Posterior cingulate gyrus (tissue), 11 donors: ENCODE measurements at regions not wholly inside any gene's neighbourhood (a gene's known extent, or its start where the extent isn't known, plus 50 kb on each side); places are given as distances from the start of the nearest gene placed in this dataset.

Source experiments
- DNase-seq, 10 donors: peaks; one replicate each; pipeline versions ENCODE4 v3.0.0 to v3.0.0-alpha.2; 2020 to 2021; ENCODE audit warnings: mixed read lengths in 3 of 10
- intact Hi-C: fragments of 100-400 bp; cut with DNase I; formaldehyde crosslinking; loops from one replicate; pipeline ENCODE4 v1.15.1; 2023

DNA sequence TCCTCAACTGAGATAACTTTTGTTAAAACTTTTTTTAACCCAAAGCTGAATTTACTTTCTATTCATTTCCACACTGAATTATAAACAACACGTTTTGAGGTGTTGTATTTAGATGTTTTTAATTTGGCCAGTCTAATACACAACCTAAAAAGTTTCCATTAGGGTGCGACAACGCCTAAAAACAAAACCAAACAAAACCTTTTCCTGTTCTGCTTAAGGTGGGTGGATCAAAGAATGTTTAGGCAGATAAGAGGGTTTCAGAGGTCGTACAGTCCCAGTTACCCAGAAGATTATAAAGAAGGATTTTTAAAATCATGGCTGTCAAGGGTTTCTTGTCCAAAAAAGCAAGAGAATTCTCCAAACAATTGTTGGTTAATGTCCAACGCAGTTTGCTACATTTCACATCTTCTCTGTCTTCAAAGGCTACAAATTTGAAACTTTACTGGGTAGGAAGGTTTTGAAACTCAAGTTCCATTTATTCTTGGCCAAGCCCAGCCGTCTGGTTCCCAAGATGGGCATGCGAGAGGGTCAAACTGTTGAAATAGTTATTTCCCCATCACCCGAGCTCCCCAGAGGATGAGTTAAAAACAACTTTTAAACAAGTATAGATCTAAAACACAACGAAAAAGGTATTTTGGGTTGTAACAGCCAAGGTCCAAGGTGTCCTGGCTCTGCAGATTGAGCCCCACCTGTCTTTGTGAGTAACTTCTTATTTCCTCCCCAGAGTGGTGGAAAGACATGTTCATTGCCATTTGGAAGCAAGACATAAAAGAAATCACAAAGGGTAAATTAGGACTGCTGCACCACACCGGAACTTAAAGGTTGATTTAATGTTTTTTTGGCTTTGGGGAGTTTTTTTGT, 122.8 kb upstream of the MAP3K1 start:
- no peak for DNase-seq
- intact Hi-C loops: no loop called here

DNA sequence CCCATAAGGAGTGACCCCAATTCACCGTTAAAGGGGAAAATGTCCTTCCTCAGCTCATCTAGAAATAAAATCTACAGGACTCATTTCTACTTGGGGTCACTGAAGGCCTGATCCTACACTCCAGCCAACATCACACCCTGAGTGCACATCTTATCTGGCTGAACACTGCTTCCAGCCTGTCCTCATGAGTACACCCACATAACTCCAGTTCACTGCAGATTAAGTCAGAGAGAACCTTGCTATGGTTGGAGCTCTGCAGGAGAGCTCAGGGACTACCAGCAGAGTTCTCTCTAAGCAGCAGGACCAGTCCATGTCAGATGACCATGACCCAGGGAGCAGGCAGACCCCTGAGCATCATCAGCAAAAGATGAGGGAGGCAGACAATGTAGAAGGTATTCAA, 126.9 kb upstream of the MAP3K1 start:
- intact Hi-C loops: no loop called here
- no peak for DNase-seq

DNA sequence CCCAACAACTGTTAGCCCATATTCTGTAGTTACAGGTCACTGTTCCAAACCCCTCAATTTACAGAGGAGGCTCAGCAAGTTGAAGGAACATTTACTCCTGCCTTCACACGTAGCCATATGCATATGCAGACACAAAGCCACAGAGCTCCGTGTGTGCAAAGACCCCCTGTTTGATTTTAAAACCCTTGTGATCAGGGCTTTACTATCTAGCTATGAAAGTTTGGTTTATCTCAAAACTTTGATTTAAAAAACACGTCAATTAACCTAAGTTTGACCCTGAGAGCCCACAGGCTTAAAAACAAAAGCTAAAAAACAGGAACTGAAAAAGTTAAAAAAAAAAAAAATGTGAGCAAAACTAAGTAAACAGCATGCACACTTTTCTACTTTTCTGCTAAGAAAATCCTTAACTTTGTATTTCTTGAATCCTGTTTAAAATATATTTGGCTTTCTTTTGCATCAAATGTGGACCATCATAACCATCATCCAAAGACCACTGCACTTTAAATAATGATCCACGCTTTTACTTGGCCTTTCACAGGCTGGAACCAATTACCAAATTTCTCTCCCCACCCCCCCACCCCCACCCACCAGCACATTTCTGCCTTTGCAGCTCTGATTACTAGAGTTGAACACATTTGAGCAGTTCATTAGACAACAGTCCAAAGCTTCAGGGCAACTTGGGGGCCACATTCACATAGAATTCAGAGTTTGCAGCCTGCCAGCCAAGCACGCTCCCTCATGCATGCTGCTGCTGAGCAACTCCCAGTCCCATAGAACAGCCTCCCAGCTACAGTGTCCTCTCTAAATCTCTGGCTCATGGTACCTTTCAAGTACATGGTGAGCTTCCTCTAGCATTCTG, 128.8 kb upstream of the MAP3K1 start:
- no peak for DNase-seq
- intact Hi-C loops: no loop called here

DNA sequence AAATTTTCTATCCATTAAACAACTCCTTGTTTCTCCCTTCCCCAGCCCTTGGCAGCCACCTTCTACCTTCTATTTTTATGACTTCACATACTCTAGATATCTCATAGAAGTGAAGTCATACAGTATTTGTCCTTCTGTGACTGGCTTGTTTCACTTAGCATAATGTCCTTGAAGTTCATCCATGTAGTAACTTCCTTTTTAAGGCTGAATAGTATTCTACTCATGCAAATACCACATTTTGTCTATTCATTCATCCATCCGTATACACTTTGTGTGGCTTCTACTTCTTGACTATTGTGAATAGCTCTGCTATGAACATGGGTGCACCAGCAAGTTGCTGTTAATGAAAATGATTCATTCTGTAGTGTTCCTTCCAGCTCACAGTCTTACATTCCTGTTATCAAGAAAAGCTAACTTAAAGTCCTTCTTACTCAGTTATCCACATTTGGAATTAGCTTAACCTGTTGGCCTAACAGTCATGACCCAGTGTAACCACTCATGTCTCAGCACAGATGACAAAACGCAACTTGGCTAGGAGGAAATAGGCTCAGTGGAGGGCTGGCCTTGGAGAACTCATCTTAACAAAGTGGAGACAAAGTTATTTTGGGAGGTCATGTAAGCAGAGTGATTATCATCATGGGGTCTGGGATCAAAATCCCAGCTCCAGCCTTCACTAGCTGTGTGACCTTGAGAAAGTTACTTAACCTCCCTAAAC, 129.7 kb upstream of the MAP3K1 start:
- intact Hi-C loops: no loop called here
- DNase-seq: no peak

DNA sequence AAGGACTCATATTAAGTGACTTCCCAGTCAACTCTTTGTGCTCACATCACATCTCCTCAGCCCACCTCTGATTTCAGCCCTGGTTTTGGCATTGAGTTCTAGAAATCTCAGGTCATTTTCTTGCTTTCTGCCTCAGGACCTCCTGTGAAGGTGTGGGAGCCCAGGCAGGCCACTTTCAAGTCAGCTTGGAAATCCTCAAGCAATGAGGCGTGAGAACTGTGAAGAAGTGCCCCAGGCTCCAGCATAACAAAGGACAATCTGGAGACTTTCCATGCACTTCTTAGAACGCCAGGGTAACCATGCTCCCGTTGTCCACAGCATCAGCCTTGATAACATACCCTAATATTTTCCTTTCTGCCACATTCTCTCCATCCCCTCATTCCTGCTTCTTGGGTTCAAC, 131.2 kb upstream of the MAP3K1 start:
- DNase-seq: no peak
- intact Hi-C loops: no loop called here

DNA sequence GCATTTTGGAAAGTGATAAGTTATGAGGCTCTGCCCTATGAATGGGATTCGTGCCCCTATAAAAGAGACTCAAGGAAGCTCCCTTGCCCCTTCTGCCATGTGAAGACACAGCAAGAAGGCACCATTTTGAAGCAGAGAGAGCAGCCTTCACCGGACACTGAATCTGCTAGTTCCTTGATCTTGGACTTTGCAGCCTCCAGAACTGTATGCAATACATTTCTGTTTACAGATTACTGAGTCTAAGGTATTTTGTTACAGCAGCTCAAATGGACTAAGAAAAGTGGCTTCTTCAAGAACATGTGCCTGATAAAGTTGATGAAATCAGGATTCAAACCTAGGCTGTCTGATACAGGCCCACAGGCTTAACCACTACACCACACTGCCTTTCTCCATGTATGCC, 131.6 kb upstream of the MAP3K1 start:
- no peak for DNase-seq
- intact Hi-C loops: no loop called here

DNA sequence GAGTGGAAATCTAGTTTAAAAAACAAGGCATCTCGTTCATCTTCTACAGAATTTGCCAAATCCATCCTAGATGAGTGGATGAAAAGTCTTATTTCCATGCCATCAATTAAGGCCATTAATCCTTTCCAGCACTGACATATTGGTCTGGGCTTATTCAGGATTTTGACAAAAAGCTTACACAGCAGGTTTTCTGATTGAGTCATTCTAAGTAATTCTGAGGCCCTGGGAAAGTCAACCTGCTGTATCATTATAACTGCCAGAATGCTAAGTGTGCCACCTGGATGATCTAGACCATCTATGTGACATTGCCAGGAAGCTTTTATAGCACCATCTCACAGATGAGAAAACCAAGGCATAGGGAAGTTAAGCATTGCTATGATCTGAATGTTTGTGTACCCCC, 132.1 kb upstream of the MAP3K1 start:
- intact Hi-C loops: no loop called here
- DNase-seq: no peak

DNA sequence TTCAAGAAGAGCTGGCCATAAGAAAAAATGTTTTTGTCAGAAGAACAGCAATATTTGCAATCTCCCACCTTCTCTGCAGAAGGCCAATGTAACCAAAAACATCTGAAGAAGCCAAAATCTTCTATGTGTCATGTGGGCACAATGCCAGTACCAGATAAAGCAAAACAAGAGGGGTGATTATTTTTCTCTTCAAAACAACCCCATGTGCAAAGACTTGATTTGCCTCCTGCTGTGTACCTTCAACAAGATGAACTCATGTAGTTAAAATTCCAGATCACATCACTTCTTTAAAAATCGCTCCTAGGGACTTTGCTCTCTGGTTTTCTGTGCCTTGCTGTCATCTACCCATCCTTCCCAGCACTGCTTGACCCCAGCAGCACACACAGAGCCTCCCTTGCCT, 134.0 kb upstream of the MAP3K1 start:
- intact Hi-C loops: no loop called here
- no peak for DNase-seq

DNA sequence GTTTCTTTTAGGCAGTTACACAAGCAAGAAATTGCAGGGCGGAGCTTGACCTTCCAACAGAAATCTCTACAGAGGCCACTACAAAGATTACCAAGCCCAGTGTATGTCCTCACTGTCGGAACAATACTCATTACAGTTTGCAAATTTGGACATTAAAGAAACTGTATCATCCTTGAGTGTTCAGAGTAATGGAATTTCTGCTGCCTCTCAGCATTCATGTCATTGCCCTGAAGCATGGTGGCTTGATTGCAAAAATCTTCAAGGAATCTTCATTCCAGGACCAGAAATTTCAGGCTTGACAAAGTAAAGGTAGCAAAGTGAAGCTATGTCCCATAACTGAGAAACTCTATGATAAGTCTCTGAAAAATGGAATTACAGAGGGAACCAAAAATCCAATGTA, 134.6 kb upstream of the MAP3K1 start:
- no peak for DNase-seq
- intact Hi-C loops: no loop called here

DNA sequence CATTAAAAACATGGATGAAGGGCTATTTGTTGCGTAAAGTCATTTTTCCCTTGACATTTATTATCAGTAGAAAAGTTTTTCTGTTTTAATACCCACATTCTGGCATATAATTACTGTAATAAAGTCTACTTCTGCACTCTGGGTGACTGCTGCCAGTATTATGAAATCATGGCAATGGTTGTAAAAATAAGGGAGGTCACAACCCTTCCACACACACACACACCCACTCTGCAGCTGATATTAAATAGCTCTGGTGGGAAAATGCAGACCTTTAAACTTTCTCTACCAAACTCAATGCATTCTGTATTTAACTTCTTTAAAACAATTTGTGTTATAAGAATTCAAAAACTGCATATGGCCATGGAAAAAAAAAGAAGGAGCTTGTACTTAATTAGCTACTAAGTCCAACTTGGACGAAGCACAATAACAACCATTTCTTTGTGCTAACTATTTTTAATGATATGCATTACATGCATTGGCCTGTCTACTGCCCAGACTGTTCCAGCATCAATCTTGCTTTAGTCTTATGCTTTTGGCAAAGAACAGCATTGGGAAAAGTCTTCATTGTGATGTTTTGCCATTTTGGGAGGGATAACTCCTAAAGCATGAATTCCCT, 137.6 kb upstream of the MAP3K1 start:
- intact Hi-C loops: no loop called here
- no peak for DNase-seq

DNA sequence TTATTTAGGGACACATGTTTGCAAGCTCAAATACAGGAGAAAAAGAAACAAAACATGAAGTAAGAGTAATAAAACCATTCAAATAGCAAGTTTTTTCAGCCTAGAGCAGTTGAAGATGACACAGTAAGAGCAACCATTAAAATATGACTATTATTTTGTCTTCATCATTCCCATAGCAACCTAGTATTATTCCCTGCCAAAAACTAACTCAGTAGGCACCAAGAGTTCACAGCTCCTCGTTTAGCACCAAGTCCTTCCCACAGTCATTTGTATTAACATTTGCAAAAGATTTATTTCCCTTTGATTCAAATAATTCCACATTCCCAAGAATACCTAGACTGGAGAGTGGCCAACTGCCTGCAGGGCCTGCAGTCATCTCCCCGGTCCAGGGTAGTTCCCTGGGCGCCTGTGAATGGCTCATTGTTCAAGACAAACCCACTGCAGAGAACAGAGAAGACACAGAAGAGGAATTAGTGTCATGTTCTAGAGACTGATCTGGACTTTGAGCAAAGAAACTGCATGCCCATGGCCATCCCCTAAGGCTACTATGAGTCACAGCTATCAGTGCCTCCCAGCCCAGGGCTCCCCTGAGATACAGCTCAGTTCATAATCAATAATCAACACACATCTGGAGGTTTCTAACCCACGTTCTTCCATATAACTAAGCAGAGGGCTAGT, 139.1 kb upstream of the MAP3K1 start:
- intact Hi-C loops: no loop called here
- no peak for DNase-seq

DNA sequence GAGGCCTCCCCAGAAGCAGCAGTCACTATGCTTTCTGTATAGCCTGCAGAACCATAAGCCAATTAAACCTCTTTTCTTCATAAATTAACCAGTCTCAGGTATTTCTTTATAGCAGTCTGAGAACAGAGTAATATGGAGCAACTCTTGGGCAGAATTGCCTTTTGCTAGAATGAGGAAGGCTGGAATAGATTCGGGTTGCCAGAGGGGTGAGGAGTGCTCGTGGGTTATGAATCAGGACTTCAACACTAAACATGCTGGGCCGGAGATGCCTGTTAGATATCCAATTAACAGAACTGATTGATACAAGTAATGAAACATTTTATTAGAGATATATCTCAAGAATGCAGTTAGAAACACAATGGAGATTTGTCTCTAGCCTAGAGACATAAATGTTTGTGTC, 140.9 kb upstream of the MAP3K1 start:
- DNase-seq: no peak
- intact Hi-C loops: no loop called here

DNA sequence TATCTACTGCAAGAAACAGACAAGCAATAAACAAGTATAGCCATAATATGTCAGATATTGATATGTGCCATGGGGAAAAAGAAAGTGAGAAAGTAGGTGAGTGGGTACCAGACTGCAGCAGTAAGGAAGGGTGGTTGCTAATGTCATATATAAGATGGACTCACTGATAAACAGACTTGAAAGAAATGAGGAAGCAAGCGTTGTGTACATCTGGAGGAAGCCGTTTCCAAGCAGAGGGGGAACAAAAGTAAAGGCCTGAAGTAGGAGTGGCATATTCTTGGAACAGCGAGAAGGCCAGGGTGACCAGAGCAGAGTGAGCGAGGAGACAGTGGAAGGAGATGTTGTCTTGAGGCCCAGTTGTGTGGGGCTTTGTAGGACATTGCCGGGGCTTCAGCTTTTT, 142.2 kb upstream of the MAP3K1 start:
- intact Hi-C loops: no loop called here
- no peak for DNase-seq

DNA sequence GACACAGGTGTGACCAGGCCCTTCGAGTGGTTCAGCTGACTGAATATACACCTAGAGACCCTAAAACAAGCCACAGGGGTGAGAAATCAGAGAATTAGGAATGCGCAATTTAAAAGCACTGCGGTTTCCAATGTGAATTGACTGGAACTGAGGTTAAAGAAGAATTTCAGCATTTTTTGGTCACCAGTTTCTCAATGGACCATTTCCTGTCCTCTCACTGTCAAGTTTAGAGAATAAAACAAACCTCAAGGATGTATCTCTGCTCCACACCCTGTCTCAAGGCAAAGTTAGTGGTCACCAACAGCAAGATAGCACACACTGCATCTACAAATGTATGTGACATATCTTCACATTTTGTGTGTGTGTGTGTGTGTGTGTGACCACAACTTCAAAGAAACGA, 143.8 kb upstream of the MAP3K1 start:
- DNase-seq: no peak
- intact Hi-C loops: no loop called here

DNA sequence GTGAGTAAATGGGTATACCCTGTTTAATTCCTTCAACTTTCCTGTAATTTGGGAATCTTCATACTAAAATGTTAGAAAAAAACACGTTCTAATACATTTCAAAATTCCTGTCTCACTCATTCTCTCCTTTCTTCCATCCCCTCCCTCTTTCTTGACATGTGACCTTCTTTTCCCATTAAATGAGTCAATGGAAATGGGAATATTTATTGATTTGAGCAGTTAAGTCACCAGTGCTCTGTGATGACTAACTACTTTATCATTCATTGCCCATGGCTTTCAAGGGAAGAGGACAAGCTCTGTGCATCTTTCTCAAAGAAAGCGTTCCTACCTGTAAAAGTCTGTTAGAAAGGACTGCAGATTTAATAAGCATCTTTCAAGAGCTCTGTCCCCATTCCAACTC, 144.4 kb upstream of the MAP3K1 start:
- DNase-seq: no peak
- intact Hi-C loops: no loop called here

DNA sequence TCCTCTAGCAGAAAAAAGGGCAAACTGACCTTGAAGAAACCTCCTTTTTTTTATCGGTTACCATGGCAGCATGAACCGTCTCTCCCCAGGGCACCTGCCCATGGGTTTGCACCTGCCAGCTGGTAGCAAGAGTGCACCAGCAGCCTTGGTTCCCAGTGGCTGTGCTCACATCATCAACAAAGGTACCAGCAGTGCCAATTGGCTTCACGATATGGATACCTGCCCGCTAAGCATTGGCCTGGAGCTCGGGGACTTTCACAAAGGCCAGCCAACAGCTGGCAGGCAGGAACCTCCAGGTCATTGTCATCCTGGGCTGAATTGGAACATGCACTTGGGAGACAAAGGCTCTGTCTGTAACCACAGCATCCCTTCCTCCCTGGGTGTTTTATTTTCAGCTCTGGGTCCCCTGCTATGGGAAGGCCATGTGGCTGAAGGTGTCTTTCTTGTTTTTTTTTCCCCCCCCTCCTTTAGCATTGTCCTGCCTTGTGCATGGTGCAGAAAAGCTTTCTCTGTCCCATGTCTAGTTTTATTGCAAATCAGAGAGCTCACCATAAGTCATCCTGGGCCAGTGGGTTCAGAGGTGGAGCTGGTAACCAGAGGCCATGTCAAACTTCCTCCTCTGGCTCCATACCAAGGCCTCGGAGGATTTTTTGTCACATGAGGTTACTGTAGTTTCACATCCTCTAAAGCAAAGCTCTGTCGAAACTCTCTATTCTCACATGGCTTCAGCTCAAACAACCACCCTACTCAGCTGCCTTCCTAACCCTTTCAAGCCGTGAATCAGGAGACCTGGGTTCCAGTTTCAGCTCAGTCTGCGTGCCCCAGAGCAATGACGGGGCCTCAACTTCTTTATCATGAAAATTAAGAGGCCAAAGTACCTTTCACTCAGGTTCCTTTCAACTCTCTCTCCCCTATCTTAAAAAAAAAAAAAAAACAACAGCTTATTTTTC, 145.5 kb upstream of the MAP3K1 start:
- no peak for DNase-seq
- intact Hi-C loops: no loop called here

DNA sequence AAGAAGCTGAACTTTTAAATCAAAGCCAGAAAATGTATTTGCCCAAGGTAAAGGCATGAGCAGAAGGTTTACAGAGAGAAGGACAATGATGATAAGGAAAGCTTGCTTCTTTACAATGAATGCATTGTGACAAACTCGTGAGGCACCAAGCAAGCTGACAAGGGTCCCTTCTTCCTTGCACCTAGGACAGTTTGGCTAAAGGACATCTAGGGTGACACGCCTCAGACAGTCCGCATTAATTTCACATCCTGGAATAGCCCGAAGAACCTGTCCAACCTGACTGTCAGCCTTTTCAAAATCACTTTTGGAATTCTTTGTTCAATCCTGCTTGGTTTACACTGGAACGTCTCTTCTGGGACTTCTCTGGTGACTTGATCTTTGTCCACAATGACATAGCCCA, 146.4 kb upstream of the MAP3K1 start:
- intact Hi-C loops: no loop called here

DNA sequence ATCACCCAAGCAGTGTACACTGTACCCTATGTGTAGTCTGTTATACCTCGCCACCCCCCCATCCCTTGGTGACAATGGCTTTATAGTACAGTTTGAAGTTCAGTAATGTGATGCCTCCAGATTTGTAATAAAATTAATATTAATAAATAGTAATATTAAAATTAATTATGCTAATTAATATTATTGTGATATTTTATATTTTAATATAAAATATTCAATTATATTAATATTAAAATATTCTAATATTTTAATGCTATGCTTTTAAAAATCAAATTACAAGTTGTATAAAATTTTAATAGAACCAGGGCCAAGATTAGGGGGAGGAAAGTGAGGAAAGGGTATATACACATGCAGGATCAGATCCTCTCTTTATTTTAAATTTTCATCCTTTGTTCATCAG, 147.7 kb upstream of the MAP3K1 start:
- intact Hi-C loops: no loop called here
- no peak for DNase-seq

More for the DNA sequence above, 146.4 kb upstream of the MAP3K1 start:
- no peak for DNase-seq

DNA sequence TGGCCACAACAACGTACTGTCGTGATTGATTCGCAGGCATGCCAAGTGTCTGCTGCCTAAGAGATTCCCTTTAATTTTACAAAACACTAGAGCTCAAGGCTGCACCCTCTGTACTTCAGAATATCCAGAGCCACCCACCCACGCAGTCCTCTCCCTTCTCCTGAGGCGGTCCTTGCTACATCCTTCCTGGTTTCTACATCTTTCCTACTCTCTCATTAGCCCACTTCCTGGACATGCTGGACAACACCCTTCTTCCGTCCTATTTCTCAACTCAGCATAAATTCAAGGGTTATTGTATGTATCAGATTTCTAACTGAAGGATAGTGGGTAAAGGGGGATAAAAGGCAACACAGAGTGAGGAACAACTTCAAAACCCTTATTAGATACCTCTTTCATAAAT, 148.4 kb upstream of the MAP3K1 start:
- intact Hi-C loops: no loop called here
- DNase-seq: no peak
